OCI-LY7 (cell line): ENCODE measurements at regions not wholly inside any gene's neighbourhood (a gene's known extent, or its start where the extent isn't known, plus 50 kb on each side); places are given as distances from the start of the nearest gene placed in this dataset.

Source experiments
- CTCF ChIP-seq: fragments of 200-600 bp; sonication (generic); conservative IDR thresholded peaks from 2 replicates; pipeline ENCODE4 v1.5.1; 2014; ENCODE audit warnings: mild to moderate bottlenecking, antibody characterized with exemption, low read length, moderate library complexity, mixed read lengths
- EZH2phosphoT487 ChIP-seq: fragments of 200-600 bp; sonication (generic); IDR thresholded peaks from 2 replicates; pipeline ENCODE4 v1.6.1; 2018; ENCODE audit warnings: low read depth, borderline replicate concordance, mild to moderate bottlenecking, mixed run types, antibody characterized with exemption, low read length, moderate library complexity, mixed read lengths

- no peak for TF ChIP-seq CTCF
- no peak for TF ChIP-seq EZH2phosphoT487
Observed at GRCh38 chr2:18290386-18290785, 270.1 kb downstream of the RDH14 start.
